RWPE2 (cell line): ENCODE measurements at regions not wholly inside any gene's neighbourhood (a gene's known extent, or its start where the extent isn't known, plus 50 kb on each side); places are given as distances from the start of the nearest gene placed in this dataset.

Experiments
- ATAC-seq: fragments of 200-7000 bp; cut with Tn5 transposase; 3 replicates; pipeline ENCODE4 v1.9.1; 2021; ENCODE audit warnings: low read depth
- DNase-seq: peaks from one replicate; pipeline ENCODE4 v3.0.0-alpha.2; 2020; ENCODE audit warnings: low spot score
- H3K27ac ChIP-seq: fragments of 450-650 bp; 2 replicates; pipeline ENCODE4 v1.5.1; 2017; ENCODE audit warnings: mild to moderate bottlenecking; ENCODE audit not compliant: poor library complexity, severe bottlenecking
- H3K27me3 ChIP-seq: fragments of 250-450 bp; sonication (Bioruptor Pico); 2 replicates; pipeline ENCODE4 v1.5.1; 2021; ENCODE audit warnings: mild to moderate bottlenecking, moderate library complexity; ENCODE audit not compliant: insufficient read depth, poor library complexity, severe bottlenecking
- H3K36me3 ChIP-seq: fragments of 250-450 bp; sonication (Bioruptor Pico); 2 replicates; pipeline ENCODE4 v1.5.1; 2020; ENCODE audit warnings: low read depth, mild to moderate bottlenecking, moderate library complexity
- H3K4me1 ChIP-seq: fragments of 250-450 bp; sonication (Bioruptor Pico); 2 replicates; pipeline ENCODE4 v1.5.1; 2021; ENCODE audit warnings: mild to moderate bottlenecking, moderate library complexity; ENCODE audit not compliant: insufficient read depth, poor library complexity, severe bottlenecking
- H3K4me3 ChIP-seq: fragments of 250-450 bp; sonication (Bioruptor Pico); 2 replicates; pipeline ENCODE4 v1.5.1; 2021; ENCODE audit warnings: mild to moderate bottlenecking, moderate library complexity; ENCODE audit not compliant: severe bottlenecking
- H3K9me3 ChIP-seq: fragments of 250-450 bp; sonication (Bioruptor Pico); 2 replicates; pipeline ENCODE4 v1.5.1; 2021; ENCODE audit warnings: mild to moderate bottlenecking, moderate library complexity; ENCODE audit not compliant: severe bottlenecking
- TF ChIP-seq, protein P1 (sequence below): fragments of 450-650 bp; IDR thresholded peaks from one replicate; pipeline ENCODE4 v1.5.1; 2017; ENCODE audit warnings: mild to moderate bottlenecking, moderate library complexity; ENCODE audit not compliant: poor library complexity, severe bottlenecking

DNA sequence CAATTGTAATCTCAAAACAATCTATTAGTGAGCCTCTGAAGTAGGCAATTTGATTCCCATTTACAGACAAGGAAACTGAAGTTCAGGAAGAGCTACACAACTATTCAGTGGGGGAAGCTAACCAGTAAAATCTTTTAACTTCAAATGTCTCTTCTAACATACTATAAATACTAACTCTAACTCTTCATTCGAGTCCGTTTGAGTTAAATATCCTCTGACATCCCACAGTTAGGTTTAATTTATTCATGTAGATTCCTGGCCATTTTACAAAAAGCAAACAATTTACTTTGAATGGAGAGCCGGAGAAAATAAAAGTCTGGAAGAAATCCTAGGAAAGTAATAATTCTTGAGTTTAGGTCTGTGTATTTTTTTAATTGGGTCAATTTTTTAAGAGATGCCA, 64.7 kb downstream of the HYCC1 start:
- H3K4me3 ChIP-seq = no peak overlapping the region
- no peaks in the 10 kb centered on the region for H3K4me1 ChIP-seq
- H3K27ac ChIP-seq = no peak overlapping the region
- ATAC-seq (no peak), DNase-seq (no peak)
- H3K27me3 ChIP-seq = no peaks in the 10 kb centered on the region
- TF ChIP-seq, protein P1, sequence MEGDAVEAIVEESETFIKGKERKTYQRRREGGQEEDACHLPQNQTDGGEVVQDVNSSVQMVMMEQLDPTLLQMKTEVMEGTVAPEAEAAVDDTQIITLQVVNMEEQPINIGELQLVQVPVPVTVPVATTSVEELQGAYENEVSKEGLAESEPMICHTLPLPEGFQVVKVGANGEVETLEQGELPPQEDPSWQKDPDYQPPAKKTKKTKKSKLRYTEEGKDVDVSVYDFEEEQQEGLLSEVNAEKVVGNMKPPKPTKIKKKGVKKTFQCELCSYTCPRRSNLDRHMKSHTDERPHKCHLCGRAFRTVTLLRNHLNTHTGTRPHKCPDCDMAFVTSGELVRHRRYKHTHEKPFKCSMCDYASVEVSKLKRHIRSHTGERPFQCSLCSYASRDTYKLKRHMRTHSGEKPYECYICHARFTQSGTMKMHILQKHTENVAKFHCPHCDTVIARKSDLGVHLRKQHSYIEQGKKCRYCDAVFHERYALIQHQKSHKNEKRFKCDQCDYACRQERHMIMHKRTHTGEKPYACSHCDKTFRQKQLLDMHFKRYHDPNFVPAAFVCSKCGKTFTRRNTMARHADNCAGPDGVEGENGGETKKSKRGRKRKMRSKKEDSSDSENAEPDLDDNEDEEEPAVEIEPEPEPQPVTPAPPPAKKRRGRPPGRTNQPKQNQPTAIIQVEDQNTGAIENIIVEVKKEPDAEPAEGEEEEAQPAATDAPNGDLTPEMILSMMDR = no peak
- H3K36me3 ChIP-seq = peaks cover 35% of the 10 kb centered on the region
- H3K9me3 ChIP-seq = no peaks in the 10 kb centered on the region

DNA sequence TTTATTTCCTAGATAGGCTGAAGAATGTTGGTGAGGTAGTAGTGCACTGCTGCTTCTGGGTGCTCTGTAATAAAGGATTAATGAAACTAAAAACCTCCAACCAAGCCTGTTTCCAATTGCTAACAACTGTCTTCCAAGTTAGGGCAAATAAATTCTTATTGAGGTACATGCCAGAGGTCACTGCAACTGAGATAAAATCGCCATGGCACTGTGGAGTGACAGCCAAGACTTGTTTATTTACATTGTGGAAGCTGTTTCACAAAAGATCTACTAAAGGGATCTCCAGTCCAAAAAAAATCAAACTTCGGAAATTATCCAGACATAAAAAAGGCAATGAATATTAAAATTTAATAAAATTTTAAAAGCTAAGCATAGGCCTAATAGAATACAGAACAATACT, 65.2 kb downstream of the HYCC1 start:
- H3K27me3 ChIP-seq = no peaks in the 10 kb centered on the region
- H3K36me3 ChIP-seq = peaks cover 35% of the 10 kb centered on the region
- no peak overlapping the region for H3K27ac ChIP-seq
- no peaks in the 10 kb centered on the region for H3K9me3 ChIP-seq
- TF ChIP-seq, protein P1 = no peak
- ATAC-seq (no peak), DNase-seq (no peak)
- no peaks in the 10 kb centered on the region for H3K4me1 ChIP-seq
- no peak overlapping the region for H3K4me3 ChIP-seq

DNA sequence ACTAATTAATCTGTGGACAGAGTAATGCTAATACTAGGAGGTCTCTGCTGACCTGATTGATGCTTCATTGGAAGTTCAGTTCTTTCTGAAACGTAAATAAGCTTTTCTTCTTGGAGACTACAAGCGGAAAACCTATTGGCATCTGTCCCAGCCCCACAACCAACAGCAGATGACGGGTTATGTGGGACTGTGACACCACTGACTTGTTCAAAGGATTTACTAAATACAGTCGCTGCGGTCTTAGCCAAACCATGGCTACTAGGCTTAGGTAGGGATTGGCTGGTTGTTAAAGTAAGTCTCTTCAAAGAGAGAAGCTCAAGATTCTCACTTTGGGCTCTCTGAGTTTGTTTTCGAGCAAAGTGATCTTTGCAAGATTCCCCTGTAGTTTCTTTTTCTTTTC, 68.3 kb downstream of the HYCC1 start:
- no peak overlapping the region for H3K4me3 ChIP-seq
- no peak overlapping the region for H3K27ac ChIP-seq
- peaks cover 49% of the 10 kb centered on the region for H3K36me3 ChIP-seq
- DNase-seq (no peak), ATAC-seq (no peak)
- no peaks in the 10 kb centered on the region for H3K4me1 ChIP-seq
- H3K27me3 ChIP-seq = no peaks in the 10 kb centered on the region
- H3K9me3 ChIP-seq = no peaks in the 10 kb centered on the region
- TF ChIP-seq, protein P1 = no peak

DNA sequence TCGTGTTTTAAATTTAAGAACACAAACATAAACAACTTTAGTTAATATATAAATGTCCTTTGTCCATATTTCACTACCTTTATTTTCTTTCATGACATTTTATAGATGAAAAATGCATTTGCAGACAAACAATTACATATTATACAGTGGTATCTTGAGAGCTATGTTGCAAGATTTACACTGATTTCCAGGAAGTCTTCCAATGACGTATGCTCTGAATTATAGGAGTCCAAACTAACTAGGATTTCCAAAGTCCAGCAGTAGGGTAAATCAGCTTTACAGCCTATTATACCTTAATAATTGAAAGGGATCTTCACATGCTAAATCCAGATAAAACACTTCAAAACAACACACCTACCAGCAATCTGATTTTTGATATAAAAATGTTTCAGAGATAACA, 69.4 kb downstream of the HYCC1 start:
- DNase-seq (no peak), ATAC-seq (no peak)
- no peaks in the 10 kb centered on the region for H3K9me3 ChIP-seq
- H3K27ac ChIP-seq = no peak overlapping the region
- TF ChIP-seq, protein P1 = no peak
- no peaks in the 10 kb centered on the region for H3K4me1 ChIP-seq
- no peak overlapping the region for H3K4me3 ChIP-seq
- H3K36me3 ChIP-seq = peaks cover 47% of the 10 kb centered on the region
- no peaks in the 10 kb centered on the region for H3K27me3 ChIP-seq

DNA sequence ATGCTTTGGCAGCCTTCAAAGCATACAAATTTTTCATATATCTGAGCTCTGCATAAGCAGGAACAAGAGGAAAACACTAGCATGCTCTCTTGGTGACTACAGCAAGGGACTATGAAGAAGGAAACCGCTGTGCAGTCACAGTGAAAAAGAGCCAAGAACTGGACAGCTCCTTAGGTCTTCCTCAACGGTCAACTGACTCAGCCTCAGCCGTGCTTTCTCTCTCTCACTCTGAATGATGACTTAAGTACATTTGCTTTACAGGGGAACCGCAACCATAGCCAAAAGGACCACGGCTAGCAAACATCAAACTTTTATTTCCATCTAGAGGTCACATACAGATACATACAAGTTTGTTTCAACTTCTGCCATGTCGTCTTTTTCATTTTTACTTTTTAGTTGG, 69.9 kb downstream of the HYCC1 start:
- H3K27me3 ChIP-seq = no peaks in the 10 kb centered on the region
- H3K27ac ChIP-seq = no peak overlapping the region
- TF ChIP-seq, protein P1 = no peak
- H3K36me3 ChIP-seq = peaks cover 49% of the 10 kb centered on the region
- no peak overlapping the region for H3K4me3 ChIP-seq
- no peaks in the 10 kb centered on the region for H3K9me3 ChIP-seq
- DNase-seq = no peak
- no peak for ATAC-seq
- no peaks in the 10 kb centered on the region for H3K4me1 ChIP-seq
